Ramos (cell line): ENCODE measurements at regions not wholly inside any gene's neighbourhood (a gene's known extent, or its start where the extent isn't known, plus 50 kb on each side); places are given as distances from the start of the nearest gene placed in this dataset.

Experiments
- in situ Hi-C: fragments of 300-500 bp; cut with MboI; formaldehyde crosslinking; loops from one replicate; pipeline ENCODE4 v1.14.3; 2022; ENCODE audit warnings: low sequenced_read_pairs; ENCODE audit not compliant: unreplicated experiment

GRCh38 chr14:101475456-101476257, 85.6 kb upstream of the DIO3 start:
- in situ Hi-C loops = no loop called here

- in situ Hi-C loops = no loop called here
Measured at GRCh38 chr14:101476258-101476915, 84.9 kb upstream of the DIO3 start.

GRCh38 chr14:101476916-101477553, 84.3 kb upstream of the DIO3 start:
- in situ Hi-C loops = no loop called here

GRCh38 chr14:101477648-101478047, 83.6 kb upstream of the DIO3 start:
- in situ Hi-C loops = no loop called here

- in situ Hi-C loops = no loop called here
Measured at GRCh38 chr14:101478096-101478495, 83.2 kb upstream of the DIO3 start.

GRCh38 chr14:101478796-101479410, 82.4 kb upstream of the DIO3 start:
- in situ Hi-C loops = no loop called here

GRCh38 chr14:101480022-101480746, 81.1 kb upstream of the DIO3 start:
- in situ Hi-C loops = no loop called here

- in situ Hi-C loops = no loop called here
Measured at GRCh38 chr14:101480747-101481530, 80.4 kb upstream of the DIO3 start.

- in situ Hi-C loops = no loop called here
Measured at GRCh38 chr14:101481557-101481956, 79.7 kb upstream of the DIO3 start.

GRCh38 chr14:101482066-101482465, 79.2 kb upstream of the DIO3 start:
- in situ Hi-C loops = no loop called here

GRCh38 chr14:101483829-101484228, 77.5 kb upstream of the DIO3 start:
- in situ Hi-C loops = no loop called here

GRCh38 chr14:101489092-101489760, 72.1 kb upstream of the DIO3 start:
- in situ Hi-C loops = no loop called here

GRCh38 chr14:101490771-101491170, 70.5 kb upstream of the DIO3 start:
- in situ Hi-C loops = no loop called here

- in situ Hi-C loops = no loop called here
Measured at GRCh38 chr14:101491841-101492240, 69.5 kb upstream of the DIO3 start.

GRCh38 chr14:101492716-101493115, 68.6 kb upstream of the DIO3 start:
- in situ Hi-C loops = no loop called here

GRCh38 chr14:101494826-101495225, 66.5 kb upstream of the DIO3 start:
- in situ Hi-C loops = no loop called here

- in situ Hi-C loops = no loop called here
Measured at GRCh38 chr14:101495284-101495683, 66.0 kb upstream of the DIO3 start.

GRCh38 chr14:101495827-101496775, 65.2 kb upstream of the DIO3 start:
- in situ Hi-C loops = no loop called here
